Naive B cell (primary cell): ENCODE measurements at regions not wholly inside any gene's neighbourhood (a gene's known extent, or its start where the extent isn't known, plus 50 kb on each side); places are given as distances from the start of the nearest gene placed in this dataset.
A peak's percentile ranks its signal among the peaks of the same experiment; 100 is the strongest.

ENCODE experiments used
- ATAC-seq, 2 donors: fragments of 150-1000 bp; cut with Tn5 transposase; 2 replicates each; pipeline ENCODE4 v1.10.0; 2021; ENCODE audit warnings: low read depth in 2 of 2, mild to moderate bottlenecking in 2 of 2, moderate library complexity in 2 of 2
- DNase-seq: peaks from one replicate; pipeline ENCODE4 v3.0.0; 2022
- H3K27ac Mint-ChIP-seq, 6 donors: one replicate each; pipeline ENCODE4 v1.8.0; 2020 to 2022; ENCODE audit warnings: mild to moderate bottlenecking in 6 of 6, mixed read lengths in 6 of 6, moderate library complexity in 5 of 6, inconsistent platforms in 2 of 6
- H3K27me3 Mint-ChIP-seq, 3 donors: one replicate each; pipeline ENCODE4 v1.8.0; 2021 to 2022; ENCODE audit warnings: mixed read lengths in 3 of 3, mild to moderate bottlenecking in 1 of 3
- H3K36me3 Mint-ChIP-seq, 2 donors: one replicate each; pipeline ENCODE4 v1.8.0; 2020 to 2022; ENCODE audit warnings: mixed read lengths in 2 of 2, inconsistent platforms in 1 of 2, mild to moderate bottlenecking in 1 of 2
- H3K4me1 Mint-ChIP-seq, 3 donors: one replicate each; pipeline ENCODE4 v1.8.0; 2020 to 2022; ENCODE audit warnings: mixed read lengths in 3 of 3, inconsistent platforms in 1 of 3, mild to moderate bottlenecking in 1 of 3, moderate library complexity in 1 of 3
- H3K4me3 Mint-ChIP-seq, 8 donors: one replicate each; pipeline ENCODE4 v1.8.0; 2020 to 2022; ENCODE audit warnings: mild to moderate bottlenecking in 8 of 8, mixed read lengths in 8 of 8, moderate library complexity in 8 of 8, inconsistent platforms in 2 of 8
- H3K9me3 Mint-ChIP-seq, 7 donors: one replicate each; pipeline ENCODE4 v1.8.0; 2020 to 2022; ENCODE audit warnings: mixed read lengths in 7 of 7, mild to moderate bottlenecking in 5 of 7, inconsistent platforms in 2 of 7, moderate library complexity in 1 of 7

- Mint-ChIP-seq H3K36me3 (no peaks in the 10 kb centered on the region), H3K27ac (peak overlapping the region in 1 of 6 donors; percentile 75), H3K4me1 (no peaks in the 10 kb centered on the region), H3K4me3 (no peak overlapping the region), H3K9me3 (peaks cover 0 to 5% (median 2%) of the 10 kb centered on the region in 7 donors), H3K27me3 (peaks cover 4 to 5% (median 5%) of the 10 kb centered on the region in 3 donors)
- DNase-seq (no peak), ATAC-seq (no peak)
Measured at GRCh38 chr13:34201050-34201913, 383.3 kb downstream of the RFC3 start.

GRCh38 chr13:34207334-34207733 lies 389.4 kb downstream of the RFC3 start:
- Mint-ChIP-seq H3K27ac (no peak overlapping the region), H3K36me3 (no peaks in the 10 kb centered on the region), H3K4me3 (no peak overlapping the region), H3K27me3 (peaks cover 0 to 5% (median 0%) of the 10 kb centered on the region in 3 donors), H3K9me3 (no peaks in the 10 kb centered on the region), H3K4me1 (no peaks in the 10 kb centered on the region)
- DNase-seq (no peak), ATAC-seq (no peak)

GRCh38 chr13:34207872-34208271 lies 389.9 kb downstream of the RFC3 start:
- Mint-ChIP-seq H3K9me3 (no peaks in the 10 kb centered on the region), H3K27ac (no peak overlapping the region), H3K4me3 (no peak overlapping the region), H3K36me3 (no peaks in the 10 kb centered on the region), H3K27me3 (peaks cover 0 to 5% (median 0%) of the 10 kb centered on the region in 3 donors), H3K4me1 (no peaks in the 10 kb centered on the region)
- no peak for DNase-seq
- no peak for ATAC-seq

GRCh38 chr13:34208336-34208735 lies 390.4 kb downstream of the RFC3 start:
- Mint-ChIP-seq H3K4me1 (no peaks in the 10 kb centered on the region), H3K9me3 (no peaks in the 10 kb centered on the region), H3K36me3 (no peaks in the 10 kb centered on the region), H3K27me3 (peaks cover 0 to 5% (median 0%) of the 10 kb centered on the region in 3 donors), H3K27ac (no peak overlapping the region), H3K4me3 (no peak overlapping the region)
- no peak for ATAC-seq
- DNase-seq: no peak

- Mint-ChIP-seq H3K4me1 (no peaks in the 10 kb centered on the region), H3K27me3 (peaks cover 0 to 5% (median 0%) of the 10 kb centered on the region in 3 donors), H3K27ac (no peak overlapping the region), H3K36me3 (no peaks in the 10 kb centered on the region), H3K4me3 (no peak overlapping the region), H3K9me3 (no peaks in the 10 kb centered on the region)
- no peak for DNase-seq
- ATAC-seq: no peak
Measured at GRCh38 chr13:34210341-34210740, 392.4 kb downstream of the RFC3 start.

- ATAC-seq: no peak
- Mint-ChIP-seq H3K27ac (no peak overlapping the region), H3K27me3 (peaks cover 0 to 4% (median 0%) of the 10 kb centered on the region in 3 donors), H3K4me1 (no peaks in the 10 kb centered on the region), H3K36me3 (no peaks in the 10 kb centered on the region), H3K9me3 (peaks cover 0 to 4% (median 0%) of the 10 kb centered on the region in 7 donors), H3K4me3 (no peak overlapping the region)
- DNase-seq: no peak
Measured at GRCh38 chr13:34214686-34215085, 396.7 kb downstream of the RFC3 start.

GRCh38 chr13:34216256-34216655 lies 398.3 kb downstream of the RFC3 start:
- H3K4me1 Mint-ChIP-seq: no peaks in the 10 kb centered on the region
- H3K27ac Mint-ChIP-seq: no peak overlapping the region
- H3K36me3 Mint-ChIP-seq: no peaks in the 10 kb centered on the region
- ATAC-seq (no peak), DNase-seq (no peak)
- H3K27me3 Mint-ChIP-seq: peaks cover 0 to 4% (median 0%) of the 10 kb centered on the region in 3 donors
- no peak overlapping the region for H3K4me3 Mint-ChIP-seq
- peaks cover 0 to 4% (median 0%) of the 10 kb centered on the region in 7 donors for H3K9me3 Mint-ChIP-seq

GRCh38 chr13:34217343-34218025 lies 399.5 kb downstream of the RFC3 start:
- ATAC-seq (no peak), DNase-seq (no peak)
- no peak overlapping the region for H3K4me3 Mint-ChIP-seq
- H3K4me1 Mint-ChIP-seq: no peaks in the 10 kb centered on the region
- no peak overlapping the region for H3K27ac Mint-ChIP-seq
- H3K9me3 Mint-ChIP-seq: peaks cover 0 to 4% (median 0%) of the 10 kb centered on the region in 7 donors
- H3K27me3 Mint-ChIP-seq: peaks cover 0 to 7% (median 0%) of the 10 kb centered on the region in 3 donors
- no peaks in the 10 kb centered on the region for H3K36me3 Mint-ChIP-seq

GRCh38 chr13:34223984-34224383 lies 406.0 kb downstream of the RFC3 start:
- Mint-ChIP-seq H3K9me3 (peaks cover 0 to 11% (median 0%) of the 10 kb centered on the region in 7 donors), H3K4me1 (no peaks in the 10 kb centered on the region), H3K36me3 (no peaks in the 10 kb centered on the region), H3K27me3 (peaks cover 0 to 5% (median 0%) of the 10 kb centered on the region in 3 donors), H3K27ac (no peak overlapping the region), H3K4me3 (no peak overlapping the region)
- no peak for ATAC-seq
- DNase-seq: no peak

GRCh38 chr13:34224877-34225276 lies 406.9 kb downstream of the RFC3 start:
- H3K9me3 Mint-ChIP-seq: peaks cover 0 to 11% (median 2%) of the 10 kb centered on the region in 7 donors
- no peaks in the 10 kb centered on the region for H3K4me1 Mint-ChIP-seq
- peaks cover 0 to 4% (median 0%) of the 10 kb centered on the region in 3 donors for H3K27me3 Mint-ChIP-seq
- H3K27ac Mint-ChIP-seq: peak overlapping the region in 1 of 6 donors; percentile 76
- ATAC-seq: no peak
- H3K36me3 Mint-ChIP-seq: no peaks in the 10 kb centered on the region
- DNase-seq: no peak
- no peak overlapping the region for H3K4me3 Mint-ChIP-seq

- Mint-ChIP-seq H3K27me3 (no peaks in the 10 kb centered on the region), H3K27ac (no peak overlapping the region), H3K9me3 (peaks cover 4 to 24% (median 11%) of the 10 kb centered on the region in 7 donors), H3K4me3 (no peak overlapping the region), H3K36me3 (no peaks in the 10 kb centered on the region), H3K4me1 (no peaks in the 10 kb centered on the region)
- no peak for ATAC-seq
- DNase-seq: no peak
Measured at GRCh38 chr13:34230271-34230670, 412.3 kb downstream of the RFC3 start.

- ATAC-seq: no peak
Measured at GRCh38 chr13:34241332-34241731, 423.4 kb downstream of the RFC3 start.

GRCh38 chr13:34243403-34243802 lies 425.5 kb downstream of the RFC3 start:
- Mint-ChIP-seq H3K4me3 (no peak overlapping the region), H3K36me3 (no peaks in the 10 kb centered on the region), H3K27ac (no peak overlapping the region), H3K27me3 (peaks cover 0 to 5% (median 4%) of the 10 kb centered on the region in 3 donors), H3K4me1 (no peaks in the 10 kb centered on the region), H3K9me3 (peaks cover 0 to 5% (median 0%) of the 10 kb centered on the region in 7 donors)
- DNase-seq: no peak
- no peak for ATAC-seq

More at GRCh38 chr13:34241332-34241731, 423.4 kb downstream of the RFC3 start:
- peaks cover 0 to 5% (median 0%) of the 10 kb centered on the region in 7 donors for H3K9me3 Mint-ChIP-seq
- H3K36me3 Mint-ChIP-seq: no peaks in the 10 kb centered on the region
- peak overlapping the region in 1 of 6 donors; percentile 73 for H3K27ac Mint-ChIP-seq
- H3K27me3 Mint-ChIP-seq: peaks cover 0 to 5% (median 4%) of the 10 kb centered on the region in 3 donors
- H3K4me1 Mint-ChIP-seq: no peaks in the 10 kb centered on the region
- DNase-seq: no peak
- no peak overlapping the region for H3K4me3 Mint-ChIP-seq

- Mint-ChIP-seq H3K27ac (no peak overlapping the region), H3K4me1 (no peaks in the 10 kb centered on the region), H3K4me3 (no peak overlapping the region), H3K9me3 (no peaks in the 10 kb centered on the region), H3K27me3 (peaks cover 0 to 5% (median 0%) of the 10 kb centered on the region in 3 donors), H3K36me3 (no peaks in the 10 kb centered on the region)
- no peak for DNase-seq
- ATAC-seq: no peak
Measured at GRCh38 chr13:34246511-34246910, 428.6 kb downstream of the RFC3 start.
